HG02885 (cell line): ENCODE measurements at regions not wholly inside any gene's neighbourhood (a gene's known extent, or its start where the extent isn't known, plus 50 kb on each side); places are given as distances from the start of the nearest gene placed in this dataset.
A peak's percentile ranks its signal among the peaks of the same experiment; 100 is the strongest.

Experiments used
- ATAC-seq: cut with Tn5 transposase; IDR thresholded peaks from one replicate; pipeline ENCODE4 v1.9.1; 2021; ENCODE audit warnings: mild to moderate bottlenecking; ENCODE audit not compliant: unreplicated experiment, poor library complexity

DNA sequence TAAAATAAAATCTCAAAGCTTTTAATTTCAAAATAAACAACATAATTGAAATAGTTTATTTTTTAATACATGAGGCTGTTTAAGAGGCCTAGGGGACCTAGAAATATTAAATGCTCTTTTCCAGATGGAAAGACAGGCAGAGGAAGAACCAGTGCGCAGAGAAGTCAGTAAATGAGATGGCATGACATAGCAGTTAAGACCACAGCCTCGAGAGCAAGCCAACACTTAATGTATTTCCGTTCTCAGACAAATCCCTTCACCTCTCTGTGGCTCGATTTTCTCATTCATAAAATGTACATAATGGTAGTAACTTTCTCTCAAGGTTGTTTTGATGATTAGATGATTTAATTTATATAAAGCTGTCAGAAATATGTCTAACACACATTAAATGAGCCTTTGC lies 405.1 kb upstream of the CWC22 start:
- ATAC-seq, result no peak

- ATAC-seq, result no peak
Observed at GRCh38 chr2:180411661-180412060, 404.6 kb upstream of the CWC22 start.

DNA sequence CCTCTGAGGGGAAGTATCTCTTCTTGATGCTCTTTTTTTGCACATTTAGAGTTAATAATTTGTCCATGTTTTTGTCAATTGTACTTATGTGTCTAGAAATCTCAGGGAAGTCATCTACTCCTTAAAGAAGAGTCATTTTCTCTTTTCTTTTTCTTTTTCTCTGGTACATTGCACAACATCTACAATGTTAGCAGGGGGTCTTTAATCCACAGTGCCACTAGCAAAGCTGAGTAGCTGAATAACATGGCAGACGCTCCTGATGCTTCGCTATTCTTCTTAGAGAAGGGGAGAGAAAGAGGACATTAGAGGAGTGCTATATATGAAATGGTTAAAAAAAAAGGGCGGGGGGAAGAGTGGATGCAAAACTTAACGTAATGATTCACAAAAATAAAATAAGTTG lies 399.6 kb upstream of the CWC22 start:
- no peak for ATAC-seq

DNA sequence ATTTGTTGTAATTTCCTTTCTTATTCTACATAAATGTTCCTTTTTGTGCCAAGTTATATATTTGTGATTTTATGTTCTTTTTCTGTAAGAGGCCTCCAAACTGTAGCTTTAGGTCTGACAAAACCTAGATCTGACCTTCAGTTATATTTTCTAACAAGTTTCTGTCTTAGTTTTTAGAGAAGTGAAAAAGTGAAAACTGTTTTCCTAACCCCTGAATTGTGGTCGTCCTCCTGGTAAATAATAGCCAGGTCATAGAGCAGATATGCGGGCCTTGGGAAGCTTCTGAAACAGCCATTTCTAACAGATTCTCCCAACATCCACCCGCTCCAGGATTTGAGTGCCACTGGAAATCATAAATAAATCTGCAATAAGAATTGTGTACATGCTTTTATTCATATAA lies 398.4 kb upstream of the CWC22 start:
- peak; percentile 43 for ATAC-seq

DNA sequence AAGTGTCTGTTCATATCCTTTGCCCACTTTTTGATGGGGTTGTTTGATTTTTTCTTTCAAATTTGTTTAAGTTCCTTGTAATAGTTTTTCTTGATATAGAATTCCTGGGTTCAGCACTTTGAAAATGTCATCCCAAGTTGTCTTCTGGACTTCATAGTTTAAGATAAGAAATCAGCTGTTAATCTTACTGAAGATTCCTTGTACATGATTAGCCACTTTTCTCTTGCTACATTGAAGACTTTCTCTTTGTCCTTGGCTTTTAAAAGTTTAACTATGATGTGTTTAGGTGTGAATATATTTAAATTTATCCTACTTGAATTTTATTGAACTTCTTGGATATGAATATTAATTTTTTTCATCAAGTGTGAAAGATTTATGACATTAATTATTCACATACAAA lies 387.2 kb upstream of the CWC22 start:
- ATAC-seq, result no peak

GRCh38 chr2:180385601-180386201 lies 378.6 kb upstream of the CWC22 start:
- no peak for ATAC-seq

DNA sequence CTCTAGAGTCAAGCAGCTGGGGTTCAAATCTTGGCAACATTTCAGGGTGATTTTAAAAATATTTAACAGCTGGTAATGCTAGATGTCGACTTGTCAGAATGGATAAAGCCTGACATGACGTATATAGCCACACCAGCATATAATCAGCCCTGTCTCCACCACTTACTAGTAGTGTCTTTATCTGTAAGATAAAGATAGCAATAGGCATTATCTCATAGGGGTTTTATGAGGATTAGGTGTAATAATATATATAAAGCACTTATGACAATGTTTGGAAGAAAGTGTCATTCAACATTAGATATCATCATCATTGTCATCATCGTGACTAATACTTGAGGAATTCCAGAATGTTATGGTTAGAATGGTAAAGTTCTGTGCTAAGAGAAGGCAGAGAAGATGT lies 369.0 kb upstream of the CWC22 start:
- ATAC-seq, result no peak

- ATAC-seq, result no peak
Observed at GRCh38 chr2:180374502-180375281, 367.6 kb upstream of the CWC22 start.

- no peak for ATAC-seq
Observed at GRCh38 chr2:180370511-180371205, 363.6 kb upstream of the CWC22 start.

DNA sequence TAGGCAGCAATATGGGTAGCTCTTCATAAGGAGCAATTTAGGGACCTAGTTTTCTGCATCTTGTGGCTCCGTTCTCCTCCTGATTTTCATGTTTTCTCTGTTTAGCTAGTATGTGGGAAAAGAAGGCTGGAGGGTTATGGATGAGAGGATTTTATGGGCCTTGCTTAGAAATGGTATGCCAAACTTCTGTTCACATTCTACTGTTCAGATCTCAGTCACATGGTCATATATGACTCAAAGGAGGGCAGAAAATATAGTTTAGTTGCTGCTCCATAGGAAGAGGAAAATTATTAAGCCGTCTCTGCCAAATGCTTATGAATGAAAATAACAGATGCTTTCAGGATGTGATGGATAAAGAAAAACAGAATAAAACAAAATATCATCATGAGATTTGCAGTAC lies 361.8 kb upstream of the CWC22 start:
- no peak for ATAC-seq

DNA sequence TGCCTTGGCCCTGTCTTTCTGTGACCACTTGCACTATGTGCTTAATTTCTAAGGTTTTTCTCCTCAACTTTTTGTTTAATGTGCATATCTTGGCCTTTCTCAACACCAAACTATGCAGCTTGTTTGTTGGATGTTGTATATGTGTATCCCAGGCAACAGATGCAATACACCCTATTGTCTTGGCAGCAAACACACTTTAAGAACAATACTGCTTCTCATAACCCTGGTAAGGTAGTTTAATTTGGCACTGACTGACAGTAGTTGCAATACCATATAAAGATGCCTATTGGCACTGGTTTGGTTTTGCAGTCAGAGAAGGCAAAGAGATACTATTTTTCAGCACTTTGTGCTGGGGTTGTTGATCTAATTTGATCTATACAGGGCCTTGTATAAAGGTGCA lies 360.7 kb upstream of the CWC22 start:
- ATAC-seq, result no peak

DNA sequence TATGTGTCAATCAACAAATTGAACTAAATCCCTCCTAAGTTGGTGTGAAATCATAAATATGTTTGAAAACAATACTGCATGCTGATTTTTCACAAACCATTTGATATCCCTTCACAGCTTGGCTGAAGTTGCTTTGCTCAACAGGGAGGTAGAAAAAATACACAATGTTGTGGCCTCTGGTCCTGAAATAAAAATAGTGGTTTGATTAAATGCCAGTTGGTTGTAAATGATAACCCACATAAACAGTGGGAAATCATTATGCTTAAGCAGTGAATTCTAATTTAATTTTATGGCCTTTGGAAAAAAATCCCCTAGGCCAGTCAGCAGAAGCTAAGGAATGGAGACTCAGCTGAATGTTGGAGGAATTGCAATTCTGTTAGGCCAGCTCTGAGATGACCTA lies 359.4 kb upstream of the CWC22 start:
- ATAC-seq, result no peak

DNA sequence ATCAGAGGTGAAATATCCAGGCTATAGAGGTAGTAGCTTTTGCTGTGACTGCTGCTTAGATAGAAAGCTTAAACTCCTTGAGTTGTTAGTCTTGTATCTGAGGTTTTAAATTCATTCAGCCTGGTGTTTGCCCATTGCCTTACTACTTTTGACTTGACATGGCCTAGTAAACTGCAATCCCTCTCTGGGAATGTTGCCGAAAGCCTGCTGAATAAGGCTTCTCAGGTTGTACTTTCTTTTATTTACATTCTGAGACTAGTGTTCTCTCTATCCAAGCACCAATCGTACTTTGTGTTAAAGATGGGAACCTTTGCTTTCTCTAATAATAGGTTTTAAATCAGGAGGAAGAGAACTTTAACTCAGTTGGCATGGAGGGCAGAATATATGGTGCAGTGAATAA lies 357.6 kb upstream of the CWC22 start:
- ATAC-seq, result no peak

GRCh38 chr2:180360283-180360618 lies 353.2 kb upstream of the CWC22 start:
- peak; percentile 42 for ATAC-seq

GRCh38 chr2:180359522-180360282 lies 352.6 kb upstream of the CWC22 start:
- peak; percentile 97 for ATAC-seq

DNA sequence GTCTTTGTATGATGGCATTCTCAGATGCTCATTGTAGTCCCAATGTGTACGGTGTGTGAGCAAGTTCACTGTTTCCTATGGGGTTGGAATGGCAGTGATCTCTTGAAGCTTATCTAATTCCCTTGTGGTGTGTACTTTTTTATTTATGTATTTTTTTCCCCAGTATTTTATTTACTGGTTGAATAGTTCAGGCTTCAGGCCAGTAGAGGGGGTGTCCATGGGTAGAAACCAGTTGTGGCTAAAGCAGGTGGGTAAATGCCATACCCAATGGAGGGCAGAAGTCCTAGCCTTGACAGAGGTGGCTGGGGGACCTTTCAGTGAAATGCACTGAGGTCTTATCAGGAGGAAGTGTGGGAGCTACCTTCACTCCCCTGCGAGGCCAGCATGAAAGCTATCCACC lies 351.4 kb upstream of the CWC22 start:
- ATAC-seq, result no peak

DNA sequence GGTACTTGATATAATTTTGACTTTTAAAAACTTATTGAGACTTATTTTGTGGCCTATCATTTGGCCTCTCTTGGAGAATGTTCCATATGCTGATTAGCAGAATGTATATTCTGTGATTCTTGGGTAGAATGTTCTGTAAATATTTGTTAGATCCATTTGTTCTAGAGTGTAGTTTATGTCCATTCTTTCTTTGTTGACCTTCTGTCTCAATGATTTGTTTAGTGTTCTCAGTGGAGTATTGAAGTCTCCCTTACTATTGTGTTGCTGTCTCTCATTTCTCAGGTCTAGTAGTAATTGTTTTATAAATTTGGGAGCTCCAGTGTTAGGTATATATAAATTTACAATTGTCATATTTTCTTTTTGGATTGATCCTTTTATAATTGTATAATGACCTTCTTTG lies 349.6 kb upstream of the CWC22 start:
- ATAC-seq, result no peak

GRCh38 chr2:180352620-180353019 lies 345.5 kb upstream of the CWC22 start:
- no peak for ATAC-seq

DNA sequence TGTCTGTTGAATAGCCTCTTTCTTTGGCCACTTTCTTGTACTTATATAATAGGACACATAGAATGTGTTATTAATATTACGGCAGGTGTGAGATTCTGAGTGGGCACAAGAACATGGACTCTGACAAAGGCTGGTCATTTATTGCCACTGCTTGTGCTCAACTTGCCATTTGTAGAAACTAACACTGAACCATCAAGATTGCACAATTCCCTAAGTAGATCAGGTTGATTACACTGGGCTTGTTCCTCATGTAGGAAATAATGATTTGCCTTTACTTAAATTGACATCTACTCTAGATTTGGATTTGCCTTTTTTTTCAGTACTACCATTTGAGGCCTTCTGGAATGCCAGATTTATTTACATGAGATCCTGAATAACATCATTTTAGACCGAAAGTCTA lies 342.7 kb upstream of the CWC22 start:
- no peak for ATAC-seq

GRCh38 chr2:180343528-180344345 lies 336.6 kb upstream of the CWC22 start:
- no peak for ATAC-seq
